ENCODE measurements at regions not wholly inside any gene's neighbourhood (a gene's known extent, or its start where the extent isn't known, plus 50 kb on each side); places are given as distances from the start of the nearest gene placed in this dataset.

DNA sequence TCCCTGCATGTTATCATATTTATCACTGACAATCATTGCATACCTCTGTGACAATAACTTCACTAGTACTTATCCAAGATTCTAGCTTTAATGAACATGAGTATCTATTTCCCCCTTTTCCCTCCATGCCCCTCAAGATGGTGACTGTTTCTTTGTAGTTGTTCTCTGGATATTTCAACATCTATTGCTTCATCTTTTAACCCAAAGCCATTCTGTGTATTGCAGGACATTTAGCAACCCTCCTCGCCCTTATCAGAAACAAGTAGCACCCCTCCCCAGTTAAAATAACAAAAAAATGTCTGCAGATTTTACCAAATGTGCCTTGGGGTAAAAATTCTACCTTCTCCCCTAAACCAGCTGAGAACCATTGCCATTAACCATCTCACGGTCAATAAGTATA lies 979.8 kb upstream of the MANEA start:
- TF ChIP-seq, protein P1, sequence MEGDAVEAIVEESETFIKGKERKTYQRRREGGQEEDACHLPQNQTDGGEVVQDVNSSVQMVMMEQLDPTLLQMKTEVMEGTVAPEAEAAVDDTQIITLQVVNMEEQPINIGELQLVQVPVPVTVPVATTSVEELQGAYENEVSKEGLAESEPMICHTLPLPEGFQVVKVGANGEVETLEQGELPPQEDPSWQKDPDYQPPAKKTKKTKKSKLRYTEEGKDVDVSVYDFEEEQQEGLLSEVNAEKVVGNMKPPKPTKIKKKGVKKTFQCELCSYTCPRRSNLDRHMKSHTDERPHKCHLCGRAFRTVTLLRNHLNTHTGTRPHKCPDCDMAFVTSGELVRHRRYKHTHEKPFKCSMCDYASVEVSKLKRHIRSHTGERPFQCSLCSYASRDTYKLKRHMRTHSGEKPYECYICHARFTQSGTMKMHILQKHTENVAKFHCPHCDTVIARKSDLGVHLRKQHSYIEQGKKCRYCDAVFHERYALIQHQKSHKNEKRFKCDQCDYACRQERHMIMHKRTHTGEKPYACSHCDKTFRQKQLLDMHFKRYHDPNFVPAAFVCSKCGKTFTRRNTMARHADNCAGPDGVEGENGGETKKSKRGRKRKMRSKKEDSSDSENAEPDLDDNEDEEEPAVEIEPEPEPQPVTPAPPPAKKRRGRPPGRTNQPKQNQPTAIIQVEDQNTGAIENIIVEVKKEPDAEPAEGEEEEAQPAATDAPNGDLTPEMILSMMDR (IDR thresholded peaks at IDR 0.05): no peak
- TF ChIP-seq POLR2A (IDR thresholded peaks at IDR 0.05): no peak
